Uterus (tissue), 3 donors: ENCODE measurements at regions not wholly inside any gene's neighbourhood (a gene's known extent, or its start where the extent isn't known, plus 50 kb on each side); places are given as distances from the start of the nearest gene placed in this dataset.

Source experiments
- DNase-seq, 2 donors: peaks; one replicate each; pipeline ENCODE4 v3.0.0-alpha.2; 2019 to 2020
- H3K27ac ChIP-seq, 2 donors: fragments of 200-600 bp; sonication (generic); 1 replicate in 1 of 2; 2 replicates in 1 of 2; pipeline ENCODE4 v1.5.1; 2016 to 2018
- H3K27me3 ChIP-seq, 2 donors: fragments of 200-600 bp; sonication (generic); one replicate each; pipeline ENCODE4 v1.5.1; 2018 to 2019; ENCODE audit warnings: control low read depth in 1 of 2
- H3K36me3 ChIP-seq, 2 donors: fragments of 200-600 bp; sonication (generic); one replicate each; pipeline ENCODE4 v1.5.1; 2019; ENCODE audit warnings: control low read depth in 1 of 2
- H3K4me1 ChIP-seq, 2 donors: fragments of 200-600 bp; sonication (generic); one replicate each; pipeline ENCODE4 v1.5.1; 2018 to 2019; ENCODE audit warnings: control low read depth in 1 of 2
- H3K4me3 ChIP-seq, 2 donors: fragments of 200-600 bp; sonication (generic); 1 replicate in 1 of 2; 2 replicates in 1 of 2; pipeline ENCODE4 v1.5.1; 2018 to 2019; ENCODE audit warnings: mild to moderate bottlenecking in 1 of 2
- H3K9me3 ChIP-seq, 2 donors: fragments of 200-600 bp; sonication (generic); one replicate each; pipeline ENCODE4 v1.5.1; 2019; ENCODE audit warnings: control low read depth in 1 of 2
- CTCF ChIP-seq, 4 experiments: fragments of 200-600 bp in 2 of 4; fragments of 450-650 bp in 2 of 4; sonication (generic) in 2 of 4; IDR thresholded peaks; one replicate each; pipeline ENCODE4 v1.5.1; 2016 to 2019; ENCODE audit warnings: antibody characterized with exemption in 4 of 4, mild to moderate bottlenecking in 2 of 4, moderate library complexity in 1 of 4
- POLR2A ChIP-seq, 2 donors: fragments of 450-650 bp; IDR thresholded peaks; one replicate each; pipeline ENCODE4 v1.6.1; 2016; ENCODE audit warnings: antibody characterized with exemption in 2 of 2, mild to moderate bottlenecking in 1 of 2, moderate library complexity in 1 of 2
- intact Hi-C: fragments of 100-400 bp; cut with DNase I; formaldehyde crosslinking; loops from one replicate; pipeline ENCODE4 v1.15.1; 2023; ENCODE audit warnings: low total_unique reads
- donor health status: DM: yes; HTN: yes; CAD: no.

GRCh38 chr11:81220146-81220895, 1513.3 kb downstream of the FAM181B start:
- no peaks in the 10 kb centered on the region for H3K36me3 ChIP-seq
- TF ChIP-seq CTCF (IDR thresholded peaks at IDR 0.05) (no peak), POLR2A (IDR thresholded peaks at IDR 0.05) (no peak)
- no peak overlapping the region for H3K27ac ChIP-seq
- intact Hi-C loops: no loop called here
- peak overlapping the region in 1 of 2 donors; percentile 11 for H3K4me3 ChIP-seq
- no peaks in the 10 kb centered on the region for H3K4me1 ChIP-seq
- H3K27me3 ChIP-seq: no peaks in the 10 kb centered on the region
- H3K9me3 ChIP-seq: no peaks in the 10 kb centered on the region
- no peak for DNase-seq

- Histone ChIP-seq H3K36me3 (no peaks in the 10 kb centered on the region), H3K4me1 (no peaks in the 10 kb centered on the region), H3K27me3 (no peaks in the 10 kb centered on the region), H3K9me3 (no peaks in the 10 kb centered on the region), H3K27ac (no peak overlapping the region), H3K4me3 (peak overlapping the region in 1 of 2 donors; percentile 11)
- intact Hi-C loops: no loop called here
- no peak for DNase-seq
- TF ChIP-seq CTCF (IDR thresholded peaks at IDR 0.05) (no peak), POLR2A (IDR thresholded peaks at IDR 0.05) (no peak)
These were observed 1514.0 kb downstream of the FAM181B start for GRCh38 chr11:81219661-81220060.

GRCh38 chr11:81218440-81218839, 1515.2 kb downstream of the FAM181B start:
- Histone ChIP-seq H3K27ac (no peak overlapping the region), H3K27me3 (no peaks in the 10 kb centered on the region), H3K36me3 (no peaks in the 10 kb centered on the region), H3K4me1 (no peaks in the 10 kb centered on the region), H3K4me3 (no peak overlapping the region), H3K9me3 (no peaks in the 10 kb centered on the region)
- DNase-seq: no peak
- TF ChIP-seq POLR2A (IDR thresholded peaks at IDR 0.05): no peak
- no peak for TF ChIP-seq CTCF (IDR thresholded peaks at IDR 0.05)
- intact Hi-C loops: no loop called here

GRCh38 chr11:81211050-81211449, 1522.6 kb downstream of the FAM181B start:
- no peak for TF ChIP-seq POLR2A (IDR thresholded peaks at IDR 0.05)
- no peak overlapping the region for H3K4me3 ChIP-seq
- H3K36me3 ChIP-seq: no peaks in the 10 kb centered on the region
- no peak overlapping the region for H3K27ac ChIP-seq
- no peak for DNase-seq
- H3K27me3 ChIP-seq: no peaks in the 10 kb centered on the region
- no peaks in the 10 kb centered on the region for H3K9me3 ChIP-seq
- intact Hi-C loops: no loop called here
- no peaks in the 10 kb centered on the region for H3K4me1 ChIP-seq

GRCh38 chr11:81207421-81208054, 1526.1 kb downstream of the FAM181B start:
- no peaks in the 10 kb centered on the region for H3K27me3 ChIP-seq
- no peak for DNase-seq
- no peaks in the 10 kb centered on the region for H3K36me3 ChIP-seq
- no peaks in the 10 kb centered on the region for H3K9me3 ChIP-seq
- H3K4me1 ChIP-seq: no peaks in the 10 kb centered on the region
- intact Hi-C loops: no loop called here
- no peak for TF ChIP-seq CTCF (IDR thresholded peaks at IDR 0.05)
- TF ChIP-seq POLR2A (IDR thresholded peaks at IDR 0.05): no peak
- H3K4me3 ChIP-seq: no peak overlapping the region
- no peak overlapping the region for H3K27ac ChIP-seq
